ENCODE measurements at regions not wholly inside any gene's neighbourhood (a gene's known extent, or its start where the extent isn't known, plus 50 kb on each side); places are given as distances from the start of the nearest gene placed in this dataset.
"Not testable (repeated sequence)": the region's sequence is repeated elsewhere in the genome, so short reads cannot be mapped to it uniquely, and the experiment has no call there.

DNA sequence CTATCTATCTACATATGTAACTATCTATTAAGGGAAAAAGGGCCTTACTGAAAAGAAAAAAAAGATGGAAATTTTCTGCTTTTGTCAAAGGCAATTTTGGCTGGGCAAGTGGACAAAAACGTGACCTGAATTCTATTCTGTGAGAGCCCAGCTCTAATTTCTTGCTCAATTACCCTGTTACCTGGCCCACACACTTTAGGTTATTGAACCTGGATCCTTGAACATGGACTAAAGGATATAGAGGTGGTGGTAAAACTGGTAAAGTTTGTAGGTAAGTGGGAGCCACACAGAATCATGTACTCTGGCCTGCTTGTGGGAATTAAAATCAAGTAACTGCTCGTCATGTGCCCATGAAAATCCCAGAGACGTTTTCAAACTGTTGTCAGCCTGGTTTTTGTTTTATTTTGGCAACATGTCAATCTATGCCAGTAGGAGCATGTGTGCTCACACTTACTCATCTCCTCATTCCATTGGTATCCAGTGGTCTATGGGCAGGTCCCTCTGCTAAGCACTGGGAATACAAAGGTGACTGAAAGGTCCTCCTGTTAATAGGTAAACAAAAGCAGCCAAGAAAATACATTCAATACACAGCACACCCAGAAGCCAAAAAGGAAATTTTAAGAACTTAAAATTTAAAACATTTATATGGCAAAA lies 113.7 kb upstream of the WARS2 start:
- no peak for ATAC-seq

DNA sequence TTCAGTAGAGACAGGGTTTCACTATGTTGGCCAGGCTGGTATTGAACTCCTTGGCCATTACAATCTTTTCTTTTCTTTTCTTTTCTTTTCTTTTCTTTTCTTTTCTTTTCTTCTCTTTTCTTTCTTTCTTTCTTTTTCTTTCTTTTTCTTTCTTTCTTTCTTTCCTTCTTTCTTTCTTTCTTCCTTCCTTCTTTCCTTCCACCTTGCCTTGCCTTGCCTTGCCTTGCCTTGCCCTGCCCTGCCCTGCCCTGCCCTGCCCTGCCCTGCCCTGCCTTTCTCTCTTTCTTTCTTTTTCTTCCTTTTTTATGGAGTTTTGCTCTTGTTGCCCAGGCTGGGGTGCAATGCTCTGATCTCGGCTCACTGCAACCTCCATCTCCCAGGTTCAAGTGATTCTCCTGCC lies 112.5 kb upstream of the HAO2 start:
- not testable (repeated sequence) for ATAC-seq

DNA sequence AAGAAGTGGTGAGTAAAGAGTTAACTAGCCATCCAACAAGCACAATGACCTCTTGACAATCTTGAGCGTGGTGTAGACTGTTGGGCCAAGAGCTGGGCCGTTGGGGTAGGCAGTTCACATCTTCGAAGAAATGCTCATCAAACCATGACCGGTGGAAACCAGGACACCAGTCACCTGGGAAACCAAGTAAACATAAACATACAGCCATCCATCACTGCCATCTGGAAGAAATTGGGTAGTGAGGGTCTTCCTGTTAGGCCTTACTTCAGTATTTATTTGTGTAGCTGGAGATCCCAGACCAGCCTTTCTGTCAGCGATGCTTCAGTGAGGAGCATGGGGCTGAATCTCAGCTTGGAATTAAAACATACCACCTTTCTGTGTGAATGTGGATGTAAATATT lies 108.1 kb upstream of the HAO2 start:
- ATAC-seq, result no peak

DNA sequence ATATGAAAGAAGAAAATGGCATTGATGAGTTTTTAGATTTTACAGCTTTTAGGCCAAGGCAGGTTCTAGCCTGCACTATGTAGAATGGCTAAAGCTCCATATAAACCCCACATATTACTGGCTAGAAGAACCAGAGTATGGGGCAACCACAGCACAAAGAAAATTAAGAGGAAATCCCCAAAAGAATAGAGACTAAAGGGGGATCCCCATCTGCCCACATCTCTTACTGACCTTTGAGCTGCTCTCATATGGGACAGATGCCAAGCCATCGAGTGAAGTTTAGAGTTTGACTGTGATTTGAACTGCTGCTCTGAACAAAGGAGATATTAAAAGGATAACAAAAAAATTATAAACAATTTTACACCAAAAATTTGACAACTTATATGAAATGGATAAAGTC lies 102.2 kb upstream of the HAO2 start:
- no peak for ATAC-seq

DNA sequence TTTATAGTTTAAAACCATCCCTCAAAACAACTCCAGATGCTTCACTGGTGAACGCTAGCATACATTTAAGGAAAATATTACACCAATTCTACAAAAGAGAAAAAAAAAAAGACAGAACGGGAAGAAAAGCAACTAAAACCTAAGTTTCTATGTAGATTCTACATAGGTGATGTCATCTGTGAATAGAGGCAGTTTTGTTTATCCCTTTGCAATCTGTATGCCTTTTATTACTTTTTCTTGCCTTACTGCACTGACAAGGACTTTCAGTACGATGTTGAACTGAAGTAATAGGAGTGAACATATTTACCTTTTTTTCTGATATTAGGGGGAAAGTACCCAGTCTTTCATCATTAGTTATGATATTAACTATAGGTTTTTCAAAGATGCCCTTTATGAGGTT lies 101.7 kb upstream of the HAO2 start:
- ATAC-seq, result no peak

DNA sequence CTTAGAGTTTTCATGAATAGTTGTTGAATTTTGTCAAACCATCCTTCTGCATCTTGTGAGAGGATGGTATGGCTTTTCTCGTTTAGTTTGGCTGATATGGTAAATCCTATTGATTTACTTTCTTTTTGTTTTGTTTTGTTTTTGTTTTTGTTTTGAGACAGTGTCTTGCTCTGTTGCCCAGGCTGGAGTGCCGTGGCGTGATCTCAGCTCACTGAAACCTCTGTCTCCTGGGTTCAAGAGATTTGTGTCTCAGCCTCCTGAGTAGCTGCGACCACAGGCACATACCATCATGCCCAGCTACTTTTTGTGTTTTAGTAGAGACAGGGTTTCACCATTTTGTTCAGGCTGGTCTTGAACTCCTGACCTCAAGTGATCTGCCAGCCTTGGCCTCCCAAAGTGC lies 101.3 kb upstream of the HAO2 start:
- ATAC-seq, result not testable (repeated sequence)

DNA sequence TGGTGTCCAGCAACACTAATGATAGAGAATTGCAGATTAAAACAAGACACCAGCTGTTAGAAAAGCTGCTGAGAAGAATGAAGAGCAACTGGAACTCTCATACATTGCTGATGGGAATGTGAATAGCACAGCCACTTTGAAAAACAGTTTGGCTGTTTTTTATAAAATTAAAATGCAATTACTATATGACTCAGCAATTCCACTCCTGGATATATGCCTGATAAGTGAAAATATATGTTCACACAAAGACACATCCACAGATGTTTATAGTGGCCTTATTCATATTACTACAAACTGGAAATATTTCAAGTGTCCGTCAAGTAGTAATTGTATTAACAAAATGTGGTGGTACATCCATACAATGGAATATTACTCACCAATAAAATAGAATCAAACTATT lies 99.7 kb upstream of the HAO2 start:
- no peak for ATAC-seq

DNA sequence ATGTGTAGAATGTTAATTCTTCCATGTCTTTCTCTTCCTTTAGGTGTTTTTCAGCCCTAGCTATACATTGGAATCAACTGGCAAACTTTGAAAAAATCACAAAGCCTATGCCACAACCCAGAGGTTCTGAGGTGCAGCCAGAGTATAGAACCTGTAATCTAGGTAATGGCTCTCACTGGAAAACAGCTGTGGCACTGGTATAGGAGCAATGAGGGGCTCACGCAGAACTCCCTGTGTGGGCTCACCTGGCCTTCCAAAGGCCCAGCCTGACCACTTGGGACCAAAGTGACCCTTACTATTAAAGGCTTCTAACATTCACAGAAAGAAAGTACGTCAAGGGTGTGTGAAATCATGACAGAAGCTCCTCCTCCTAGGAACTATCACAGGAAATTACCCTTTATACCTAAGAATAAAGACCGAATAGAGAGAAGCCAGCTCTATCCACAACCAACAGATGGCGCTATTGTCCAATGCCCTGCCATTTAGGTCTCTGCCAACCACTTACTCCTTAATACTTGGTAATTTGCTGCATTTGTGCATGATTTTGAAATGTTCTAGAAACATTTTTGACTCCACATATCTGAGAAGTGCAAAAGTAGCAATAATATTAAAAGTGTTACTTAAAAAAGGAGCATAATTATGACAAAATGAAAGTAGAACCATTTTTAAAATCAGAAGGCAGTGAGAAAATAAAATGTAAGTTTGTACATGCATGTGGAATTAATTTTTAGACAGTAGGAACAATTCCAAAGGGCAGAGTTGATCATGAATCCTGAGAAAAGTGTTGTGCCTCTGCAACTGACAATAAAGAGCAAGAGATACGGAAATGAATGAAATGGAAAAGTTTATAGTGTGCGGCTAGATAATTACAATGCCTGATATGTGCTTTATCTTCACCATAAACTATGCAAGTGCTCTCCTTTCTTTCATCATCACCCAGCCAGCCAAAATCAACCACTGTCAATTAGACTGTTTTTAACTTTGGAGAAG lies 93.1 kb upstream of the HAO2 start:
- no peak for ATAC-seq

DNA sequence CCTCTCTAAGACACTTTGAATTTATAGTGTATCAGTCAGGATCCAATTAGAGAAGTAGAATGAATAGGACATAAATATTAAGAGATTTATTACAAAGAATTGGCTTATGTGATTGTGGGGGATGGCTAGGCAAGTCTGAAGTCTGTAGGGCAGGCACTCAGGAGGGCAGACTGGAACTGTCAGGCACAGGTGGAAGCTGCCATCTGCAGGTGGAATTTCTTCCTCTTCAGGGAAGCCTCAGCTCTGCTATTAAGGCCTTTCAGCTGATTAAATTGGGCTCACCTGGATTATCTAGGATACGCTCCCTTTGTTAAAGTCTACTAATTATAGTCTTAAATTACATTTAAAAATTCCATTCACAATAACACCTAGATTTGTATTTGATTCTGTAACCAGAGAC lies 92.0 kb upstream of the HAO2 start:
- no peak for ATAC-seq

DNA sequence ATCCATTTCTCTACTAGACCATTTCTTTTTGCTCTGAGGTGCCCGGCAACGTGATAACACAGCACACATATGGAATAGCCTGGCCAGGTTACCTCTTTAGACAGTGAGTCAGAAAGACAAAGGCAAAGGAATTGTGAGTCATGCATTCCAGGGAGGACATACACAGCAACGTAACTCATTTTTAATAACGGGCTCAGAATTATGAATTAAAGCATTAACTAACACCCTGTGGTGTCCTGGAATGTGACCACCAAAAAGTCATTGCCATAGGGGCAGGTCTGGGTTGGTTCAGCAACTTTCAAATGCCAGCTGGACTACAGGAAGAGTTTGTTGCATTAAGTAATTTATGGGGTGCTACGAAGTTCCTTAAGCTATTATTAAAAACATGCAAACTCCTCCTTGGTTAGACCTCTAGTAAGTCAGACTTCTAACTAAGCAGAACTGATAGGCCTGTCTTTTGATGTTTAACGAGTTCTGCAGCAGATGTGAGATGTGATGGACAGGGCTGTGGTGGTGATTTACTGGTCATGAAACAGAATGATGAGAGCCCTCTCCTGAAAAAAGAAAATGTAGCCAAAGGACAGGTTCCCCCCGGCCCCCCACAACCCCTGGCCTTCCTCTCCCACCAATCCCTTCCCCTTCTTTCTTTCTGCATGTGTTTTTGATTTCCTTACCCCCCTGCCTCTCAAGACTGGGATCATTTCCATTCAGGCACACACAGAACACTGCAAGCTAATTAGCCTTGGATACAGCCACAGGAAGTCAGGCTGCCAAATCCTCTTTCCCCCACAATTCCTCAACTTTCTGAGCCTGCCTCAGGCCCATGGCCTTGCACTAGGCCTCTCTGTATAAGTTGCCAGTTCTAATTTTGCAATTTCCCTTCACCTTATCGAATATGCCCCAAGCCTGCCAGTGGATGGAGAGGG lies 88.9 kb upstream of the HAO2 start:
- no peak for ATAC-seq

DNA sequence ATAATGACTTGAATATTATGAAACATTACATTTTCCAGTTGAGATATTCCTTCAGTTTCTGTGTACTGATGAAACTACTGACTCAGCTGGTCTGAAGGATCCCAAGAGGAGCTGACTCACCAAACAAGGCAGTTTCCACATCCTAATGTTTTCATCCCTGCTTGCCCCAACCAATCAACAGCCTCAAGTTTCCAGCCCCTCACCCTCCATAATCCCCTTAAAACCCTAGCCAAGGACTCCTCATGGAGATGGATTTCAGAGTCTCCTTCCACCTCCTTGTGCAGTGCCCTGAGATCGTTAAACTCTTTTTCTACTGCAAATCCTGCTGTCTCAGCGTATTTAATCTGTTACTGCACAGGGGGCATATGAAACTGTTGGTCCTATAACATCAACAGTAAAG lies 83.1 kb upstream of the HAO2 start:
- no peak for ATAC-seq

DNA sequence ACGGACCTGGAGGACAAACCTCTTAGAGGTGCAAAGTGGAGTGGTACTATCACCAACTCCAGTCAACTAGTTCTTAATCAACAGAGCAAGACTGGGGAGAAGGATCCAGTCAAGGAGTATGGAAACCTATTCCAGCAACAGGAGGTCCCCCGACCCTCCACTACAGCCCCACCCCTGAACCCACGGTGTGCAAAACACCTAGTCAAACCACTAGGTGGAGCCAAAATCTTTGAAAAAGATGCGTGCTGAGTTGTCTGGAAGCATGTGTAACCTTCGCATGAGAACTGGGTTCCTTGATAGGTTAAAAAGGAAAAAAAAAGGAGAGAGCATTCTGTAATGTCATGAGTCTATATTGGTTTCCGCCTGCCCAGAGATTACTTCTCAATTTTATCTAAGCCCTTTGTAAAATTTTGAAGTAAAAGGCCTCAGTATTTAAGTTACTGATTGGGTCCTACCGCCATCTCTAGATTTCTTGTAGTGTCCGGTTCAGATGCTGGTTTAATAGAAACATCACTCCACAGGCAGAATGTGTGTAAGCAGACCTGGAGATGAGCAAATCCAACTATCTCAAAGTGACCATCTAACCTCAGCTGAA lies 81.9 kb upstream of the HAO2 start:
- ATAC-seq, result peak in 1 of 2 donors; percentile 56

DNA sequence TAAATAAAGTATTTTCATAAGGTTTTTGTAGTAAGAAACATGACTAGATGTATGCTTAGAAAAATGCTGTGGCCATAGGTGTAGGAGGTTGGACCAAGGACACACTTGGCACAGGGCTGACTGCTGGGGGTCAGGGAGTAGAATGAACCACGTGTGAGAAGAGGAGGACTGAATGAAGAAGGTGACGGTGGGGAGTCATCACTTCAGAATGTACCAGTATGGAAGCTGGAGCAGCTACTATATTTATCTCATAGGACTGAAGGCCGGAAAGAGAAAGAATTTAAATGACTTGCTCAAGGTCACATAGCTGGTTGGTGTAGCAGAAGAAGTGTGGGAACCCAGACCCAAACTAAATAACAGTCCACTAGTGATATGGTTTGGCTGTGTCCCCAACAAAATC lies 79.8 kb upstream of the HAO2 start:
- no peak for ATAC-seq

DNA sequence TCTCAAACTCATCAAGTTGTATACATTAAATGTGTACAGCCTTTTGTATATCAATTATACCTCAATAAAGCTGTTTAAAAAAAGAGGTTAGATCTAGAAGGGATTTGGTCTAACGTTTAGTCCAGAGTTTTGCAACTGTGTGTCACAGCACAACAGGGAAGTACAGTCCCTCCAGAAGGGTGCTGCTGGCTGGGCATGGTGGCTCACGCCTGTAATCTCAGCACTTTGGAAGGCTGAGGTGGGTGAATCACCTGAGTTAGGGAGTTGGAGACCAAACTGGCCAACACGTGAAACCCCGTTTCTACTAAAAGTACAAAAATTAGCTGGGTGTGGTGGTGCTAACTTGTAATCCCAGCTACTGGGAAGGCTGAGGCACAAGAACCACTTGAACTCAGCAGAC lies 78.3 kb upstream of the HAO2 start:
- ATAC-seq, result no peak

DNA sequence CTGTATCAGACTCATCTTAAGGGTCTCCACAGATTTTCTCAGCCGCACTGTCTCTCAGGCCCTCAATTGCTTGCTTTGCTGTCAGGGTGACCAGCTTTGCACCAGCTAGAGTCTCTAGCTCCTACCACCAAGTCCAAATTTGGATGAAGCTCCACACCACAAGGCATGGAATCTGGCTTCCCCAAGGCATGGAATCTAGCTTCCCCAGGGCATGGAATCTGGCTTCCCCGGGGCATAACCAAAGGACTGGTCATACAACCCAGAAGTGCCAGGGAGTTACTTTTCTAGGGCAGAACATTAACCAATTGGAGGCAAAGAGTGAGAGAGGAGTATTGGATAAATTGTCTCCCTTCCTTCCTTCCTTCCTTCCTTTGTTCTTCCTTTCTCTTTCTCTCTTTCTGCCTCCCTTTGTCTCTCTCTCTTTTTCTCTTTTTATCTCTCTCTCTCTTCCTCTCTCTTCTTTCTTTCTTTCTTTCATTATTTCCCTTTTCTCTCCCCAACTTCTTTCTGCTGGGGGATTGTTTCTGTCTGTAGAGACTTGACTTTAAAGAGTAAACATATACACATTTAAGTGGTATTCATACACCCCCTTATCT lies 76.9 kb upstream of the HAO2 start:
- no peak for ATAC-seq

DNA sequence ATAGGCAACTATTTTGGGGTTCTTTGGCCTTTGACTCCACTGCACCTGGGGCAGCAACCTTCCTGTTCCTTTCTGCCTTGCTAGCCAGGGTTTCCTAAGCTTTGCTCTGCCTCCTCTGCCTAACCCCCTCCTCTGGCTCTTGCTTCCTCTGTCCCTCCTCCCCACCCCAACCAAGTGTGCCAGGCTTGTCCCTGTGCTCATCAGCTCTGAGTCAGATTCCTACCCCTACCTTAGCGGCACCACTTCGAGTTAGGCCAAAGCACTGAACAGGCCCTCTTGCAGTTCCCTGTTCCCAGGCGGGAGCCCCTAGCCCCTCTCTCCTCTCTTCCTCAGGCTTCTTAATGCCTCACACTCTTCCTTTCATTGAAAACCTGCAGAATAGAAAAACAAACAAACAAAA lies 74.8 kb upstream of the HAO2 start:
- ATAC-seq, result no peak

DNA sequence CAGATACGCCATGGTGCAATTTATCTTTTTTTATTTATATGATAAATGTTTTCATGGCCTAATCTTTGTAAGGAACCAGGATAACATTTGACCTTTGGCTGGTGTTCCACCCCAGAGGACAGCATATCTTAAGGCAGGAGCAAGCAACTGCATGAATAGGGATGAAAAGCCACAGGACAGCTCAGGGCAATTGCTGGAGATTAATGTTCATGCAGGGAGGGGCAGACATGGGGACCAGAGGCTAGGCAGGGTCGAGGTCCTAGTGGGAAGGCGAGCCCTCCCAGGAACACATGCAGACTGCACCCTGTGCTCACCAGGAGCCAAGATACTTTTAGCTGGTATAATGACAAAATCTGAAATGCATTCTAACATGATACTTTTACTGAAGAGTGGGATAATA lies 74.4 kb upstream of the HAO2 start:
- ATAC-seq, result no peak

DNA sequence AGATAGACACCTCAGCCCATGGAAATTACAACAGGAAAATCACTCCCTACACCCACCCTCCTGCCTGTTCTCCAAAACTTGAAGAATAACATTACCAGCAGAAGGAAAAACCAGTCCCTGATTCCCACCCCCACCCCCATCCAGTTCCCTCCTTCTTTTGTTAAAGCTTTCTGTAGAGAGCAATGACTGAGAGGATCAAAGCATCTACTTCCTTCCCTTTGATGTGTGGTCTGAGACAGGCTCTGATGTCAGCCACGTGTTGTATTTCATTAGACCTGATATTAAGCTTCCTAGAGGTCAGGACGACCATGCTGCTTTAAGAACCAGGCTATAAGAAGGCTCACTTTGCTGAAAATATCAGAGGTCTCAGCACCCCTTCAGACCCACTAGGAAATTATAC lies 73.9 kb upstream of the HAO2 start:
- ATAC-seq, result peak in 1 of 2 donors; percentile 49

DNA sequence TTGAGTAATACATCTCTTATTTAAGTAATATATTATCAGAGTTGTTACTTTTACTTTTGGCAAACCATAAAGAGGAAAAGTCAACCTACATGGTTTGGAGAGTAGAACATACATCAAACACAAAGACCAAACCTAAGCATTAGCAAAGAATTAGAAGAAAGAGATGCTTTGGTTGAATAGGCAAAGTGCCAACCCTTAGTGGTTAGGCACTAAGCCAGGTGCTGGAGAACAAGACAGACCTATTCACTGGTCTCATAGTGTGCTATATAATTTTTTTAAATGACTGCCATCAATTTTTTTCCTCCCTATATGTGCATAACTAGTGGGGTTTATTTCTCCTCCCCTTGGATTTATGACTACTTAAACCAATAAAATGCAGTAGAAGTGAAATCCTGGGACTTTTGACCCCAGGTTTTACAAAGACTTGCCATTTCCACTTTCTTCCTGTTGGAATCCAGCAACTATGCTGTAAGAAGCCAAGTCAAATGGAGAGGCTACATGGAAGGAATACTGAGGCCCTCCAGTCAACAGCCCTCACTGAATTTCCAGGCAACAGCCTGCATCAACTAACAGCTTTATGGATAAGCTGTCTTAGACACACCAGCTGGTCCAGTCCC lies 69.8 kb upstream of the HAO2 start:
- ATAC-seq, result no peak

DNA sequence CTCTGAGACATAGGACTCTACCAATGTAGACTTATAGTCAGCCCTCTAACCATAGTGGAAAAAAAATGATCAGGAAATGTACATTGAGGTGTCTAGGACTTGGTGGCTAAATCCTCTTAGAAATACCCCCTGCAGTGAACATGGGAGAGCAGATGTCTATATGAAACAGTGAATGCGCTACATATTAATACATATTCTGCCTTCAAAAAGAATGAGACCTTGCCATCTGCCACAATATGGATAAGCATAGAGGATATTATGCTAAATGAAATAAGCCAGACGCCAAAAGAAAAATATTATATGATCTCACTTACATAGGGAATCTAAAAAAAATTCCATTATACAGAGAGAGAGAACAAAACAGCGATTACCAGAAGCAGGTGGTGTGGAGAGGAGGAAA lies 66.6 kb upstream of the HAO2 start:
- ATAC-seq, result no peak

DNA sequence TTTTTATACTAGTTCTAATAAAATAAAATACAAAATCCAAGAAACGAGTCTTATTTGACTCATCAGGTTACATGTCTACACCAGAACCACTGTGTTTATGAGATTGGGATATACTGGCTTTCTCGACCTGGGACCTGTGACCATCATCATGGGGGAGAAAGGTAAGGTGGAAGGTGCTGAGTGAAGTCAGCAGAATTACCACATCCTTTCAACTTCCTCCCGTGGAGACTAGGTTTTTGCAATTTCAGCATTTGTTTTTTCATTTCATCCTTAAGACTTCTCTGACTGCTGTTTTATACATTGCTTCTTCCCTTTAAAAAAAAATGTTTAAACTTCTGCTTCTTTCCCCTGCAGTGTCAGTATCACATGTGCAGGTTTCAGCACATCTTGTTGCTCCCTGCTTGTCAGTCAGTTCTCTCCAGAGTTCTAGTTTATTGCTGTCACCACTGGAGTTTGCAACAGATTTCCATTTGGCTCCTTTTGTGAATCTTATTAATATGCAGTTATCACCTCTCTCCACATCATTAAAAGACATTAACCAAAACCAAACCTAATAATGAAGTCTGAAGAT lies 60.4 kb upstream of the HAO2 start:
- no peak for ATAC-seq

DNA sequence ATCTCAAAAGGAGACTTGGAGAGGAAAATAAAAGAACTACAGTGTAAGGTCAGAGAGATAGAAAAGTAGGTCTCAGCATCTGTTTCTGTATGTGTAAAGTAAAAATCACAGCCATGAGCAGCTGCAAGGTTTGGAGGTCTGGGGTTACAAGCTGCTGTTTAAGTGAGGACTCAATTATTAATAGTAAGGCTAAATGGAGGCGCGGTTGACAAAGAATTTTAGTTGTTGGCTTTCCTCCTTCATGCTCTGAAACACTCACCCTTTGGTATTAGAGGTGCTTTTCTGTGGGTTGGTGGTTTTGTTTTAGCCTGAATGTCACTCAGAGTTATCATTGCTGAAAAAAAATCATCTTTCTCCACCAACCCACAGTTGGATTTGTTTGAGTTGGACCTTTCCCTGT lies 59.8 kb upstream of the HAO2 start:
- ATAC-seq, result no peak
